ENCODE measurements at regions not wholly inside any gene's neighbourhood (a gene's known extent, or its start where the extent isn't known, plus 50 kb on each side); places are given as distances from the start of the nearest gene placed in this dataset.

GRCh38 chr5:167248257-167248656, 1043.2 kb upstream of the WWC1 start (continued):
- TF ChIP-seq PRDM15 (CRISPR knock-in tag; IDR thresholded peaks at IDR 0.05) (no peak), RB1 (IDR thresholded peaks at IDR 0.05; ENCODE audit: borderline replicate concordance) (no peak), BCL11A (IDR thresholded peaks at IDR 0.05; ENCODE audit: low read depth, low read length) (no peak), RBBP5 (conservative IDR thresholded peaks at IDR 0.05) (no peak), RELB (IDR thresholded peaks at IDR 0.05; ENCODE audit: low read depth) (no peak), LARP7 (IDR thresholded peaks at IDR 0.05) (no peak), YY1 (IDR thresholded peaks at IDR 0.05; ENCODE audit: low read depth, low read length) (no peak), ZBTB33 (IDR thresholded peaks at IDR 0.05) (no peak), EGR1 (IDR thresholded peaks at IDR 0.05; ENCODE audit: borderline replicate concordance in 1 of 2, low read depth in 2 of 2, low read length in 2 of 2) (no peak), CREB1 (IDR thresholded peaks at IDR 0.05; ENCODE audit: low read depth) (no peak)

Measured in GM12878 (cell line).